MCF 10A (cell line): ENCODE measurements at regions not wholly inside any gene's neighbourhood (a gene's known extent, or its start where the extent isn't known, plus 50 kb on each side); places are given as distances from the start of the nearest gene placed in this dataset.
"Not testable (repeated sequence)": the region's sequence is repeated elsewhere in the genome, so short reads cannot be mapped to it uniquely, and the experiment has no call there.

Experiments
- BruUV-seq: library from RNA; stranded (reverse); fragments of 400-500 nt; replicated peaks from 2 replicates; lab custom pipeline; 2021; lab: Mats Ljungman, UMichigan
- CTCF ChIA-PET: fragments of 300-600 bp; sonication (Branson Sonifier 250); formaldehyde crosslinking; extraction: SDS; loops from one replicate; lab custom pipeline; 2021; ENCODE audit warnings: antibody characterized with exemption, inconsistent platforms; lab: Yijun Ruan, JAX
- POLR2A ChIA-PET: fragments of 300-600, 350-650 bp; sonication (Branson Sonifier 250); formaldehyde crosslinking; extraction: SDS; loops from one replicate; lab custom pipeline; 2020; ENCODE audit warnings: antibody characterized with exemption, inconsistent platforms; lab: Yijun Ruan, JAX
- DNase-seq: peaks from one replicate; pipeline ENCODE4 v3.0.0-alpha.2; 2018; ENCODE audit not compliant: unreplicated experiment
- H3K27ac Mint-ChIP-seq: one replicate; pipeline ENCODE4 v1.8.0; 2022; ENCODE audit warnings: mild to moderate bottlenecking, low read depth, mixed read lengths; ENCODE audit not compliant: unreplicated experiment
- H3K27me3 Mint-ChIP-seq: one replicate; pipeline ENCODE4 v1.8.0; 2022; ENCODE audit warnings: mixed read lengths; ENCODE audit not compliant: insufficient read depth, unreplicated experiment
- H3K36me3 Mint-ChIP-seq: one replicate; pipeline ENCODE4 v1.8.0; 2022; ENCODE audit warnings: mild to moderate bottlenecking, moderate library complexity, mixed read lengths; ENCODE audit not compliant: insufficient read depth, unreplicated experiment
- H3K4me1 Mint-ChIP-seq: one replicate; pipeline ENCODE4 v1.8.0; 2022; ENCODE audit warnings: mixed read lengths; ENCODE audit not compliant: insufficient read depth, unreplicated experiment
- H3K4me3 Mint-ChIP-seq: one replicate; pipeline ENCODE4 v1.8.0; 2022; ENCODE audit warnings: mild to moderate bottlenecking, moderate library complexity, mixed read lengths; ENCODE audit not compliant: unreplicated experiment
- H3K9me3 Mint-ChIP-seq: one replicate; pipeline ENCODE4 v1.8.0; 2022; ENCODE audit warnings: mixed read lengths; ENCODE audit not compliant: unreplicated experiment
- intact Hi-C: fragments of 100-400 bp; cut with micrococcal nuclease; formaldehyde crosslinking; loops from 2 replicates; pipeline ENCODE4 v1.14.1; 2022
- TF ChIP-seq, protein P1 (sequence below): fragments of 200-600 bp; IDR thresholded peaks from one replicate; pipeline ENCODE4 v1.8.0; 2022; ENCODE audit warnings: antibody characterized with exemption, mild to moderate bottlenecking; ENCODE audit not compliant: unreplicated experiment

GRCh38 chr15:70578196-70578595 is 185.2 kb downstream of the UACA start:
- Mint-ChIP-seq H3K4me1 (no peaks in the 10 kb centered on the region), H3K27me3 (no peaks in the 10 kb centered on the region), H3K4me3 (no peak overlapping the region), H3K27ac (no peak overlapping the region), H3K9me3 (peaks cover 7% of the 10 kb centered on the region), H3K36me3 (no peaks in the 10 kb centered on the region)
- BruUV-seq = no TSS peak
- no peak for DNase-seq
- ChIA-PET POLR2A (no interaction called here), CTCF (interaction anchor here (0.8 kb wide), 1 partner anchor 111 kb away, joined by 3 read pairs; no protein-coding TSS in a partner anchor)
- TF ChIP-seq, protein P1, sequence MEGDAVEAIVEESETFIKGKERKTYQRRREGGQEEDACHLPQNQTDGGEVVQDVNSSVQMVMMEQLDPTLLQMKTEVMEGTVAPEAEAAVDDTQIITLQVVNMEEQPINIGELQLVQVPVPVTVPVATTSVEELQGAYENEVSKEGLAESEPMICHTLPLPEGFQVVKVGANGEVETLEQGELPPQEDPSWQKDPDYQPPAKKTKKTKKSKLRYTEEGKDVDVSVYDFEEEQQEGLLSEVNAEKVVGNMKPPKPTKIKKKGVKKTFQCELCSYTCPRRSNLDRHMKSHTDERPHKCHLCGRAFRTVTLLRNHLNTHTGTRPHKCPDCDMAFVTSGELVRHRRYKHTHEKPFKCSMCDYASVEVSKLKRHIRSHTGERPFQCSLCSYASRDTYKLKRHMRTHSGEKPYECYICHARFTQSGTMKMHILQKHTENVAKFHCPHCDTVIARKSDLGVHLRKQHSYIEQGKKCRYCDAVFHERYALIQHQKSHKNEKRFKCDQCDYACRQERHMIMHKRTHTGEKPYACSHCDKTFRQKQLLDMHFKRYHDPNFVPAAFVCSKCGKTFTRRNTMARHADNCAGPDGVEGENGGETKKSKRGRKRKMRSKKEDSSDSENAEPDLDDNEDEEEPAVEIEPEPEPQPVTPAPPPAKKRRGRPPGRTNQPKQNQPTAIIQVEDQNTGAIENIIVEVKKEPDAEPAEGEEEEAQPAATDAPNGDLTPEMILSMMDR = no peak
- intact Hi-C loops = no loop called here

- intact Hi-C loops = no loop called here
- no TSS peak for BruUV-seq
- POLR2A ChIA-PET = interaction anchor here (1.5 kb wide), 1 partner anchor 15 kb away, joined by 5 read pairs; no protein-coding TSS in a partner anchor
Observed at GRCh38 chr15:70576696-70577095, 186.7 kb downstream of the UACA start.

DNA sequence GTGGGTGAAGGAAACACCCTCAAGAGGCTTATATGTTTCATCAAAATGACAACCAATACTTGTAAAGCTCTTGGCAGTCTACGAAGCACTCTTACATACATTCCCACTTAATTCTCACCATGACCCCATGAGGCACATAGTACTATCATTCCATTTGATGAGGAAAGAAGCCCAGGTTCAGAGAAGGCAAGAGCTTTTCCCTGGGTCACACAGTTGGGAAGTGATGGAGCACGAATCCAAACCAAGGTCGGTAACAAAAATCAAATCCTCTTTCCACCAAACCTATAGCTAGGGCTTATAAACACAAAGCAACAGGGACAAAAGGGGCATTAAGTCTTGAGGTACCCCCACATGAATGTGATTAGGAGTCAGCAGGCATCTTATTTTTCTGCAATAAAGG is 187.1 kb downstream of the UACA start:
- DNase-seq = no peak
- no peaks in the 10 kb centered on the region for H3K36me3 Mint-ChIP-seq
- ChIA-PET CTCF (interaction anchor here (0.6 kb wide), 1 partner anchor 896 kb away, joined by 3 read pairs; no protein-coding TSS in a partner anchor), POLR2A (interaction anchor here (1.5 kb wide), 1 partner anchor 15 kb away, joined by 5 read pairs; no protein-coding TSS in a partner anchor)
- H3K27me3 Mint-ChIP-seq = no peaks in the 10 kb centered on the region
- H3K27ac Mint-ChIP-seq = no peak overlapping the region
- H3K4me3 Mint-ChIP-seq = no peak overlapping the region
- H3K9me3 Mint-ChIP-seq = peaks cover 14% of the 10 kb centered on the region
- TF ChIP-seq, protein P1 = no peak
- intact Hi-C loops = no loop called here
- no peaks in the 10 kb centered on the region for H3K4me1 Mint-ChIP-seq
- BruUV-seq = no TSS peak

More at GRCh38 chr15:70576696-70577095, 186.7 kb downstream of the UACA start:
- CTCF ChIA-PET = interaction anchor here (0.6 kb wide), 1 partner anchor 896 kb away, joined by 3 read pairs; no protein-coding TSS in a partner anchor
- no peak for DNase-seq
- TF ChIP-seq, protein P1 = no peak
- Mint-ChIP-seq H3K27me3 (no peaks in the 10 kb centered on the region), H3K27ac (no peak overlapping the region), H3K4me3 (no peak overlapping the region), H3K4me1 (no peaks in the 10 kb centered on the region), H3K9me3 (peaks cover 14% of the 10 kb centered on the region), H3K36me3 (no peaks in the 10 kb centered on the region)

DNA sequence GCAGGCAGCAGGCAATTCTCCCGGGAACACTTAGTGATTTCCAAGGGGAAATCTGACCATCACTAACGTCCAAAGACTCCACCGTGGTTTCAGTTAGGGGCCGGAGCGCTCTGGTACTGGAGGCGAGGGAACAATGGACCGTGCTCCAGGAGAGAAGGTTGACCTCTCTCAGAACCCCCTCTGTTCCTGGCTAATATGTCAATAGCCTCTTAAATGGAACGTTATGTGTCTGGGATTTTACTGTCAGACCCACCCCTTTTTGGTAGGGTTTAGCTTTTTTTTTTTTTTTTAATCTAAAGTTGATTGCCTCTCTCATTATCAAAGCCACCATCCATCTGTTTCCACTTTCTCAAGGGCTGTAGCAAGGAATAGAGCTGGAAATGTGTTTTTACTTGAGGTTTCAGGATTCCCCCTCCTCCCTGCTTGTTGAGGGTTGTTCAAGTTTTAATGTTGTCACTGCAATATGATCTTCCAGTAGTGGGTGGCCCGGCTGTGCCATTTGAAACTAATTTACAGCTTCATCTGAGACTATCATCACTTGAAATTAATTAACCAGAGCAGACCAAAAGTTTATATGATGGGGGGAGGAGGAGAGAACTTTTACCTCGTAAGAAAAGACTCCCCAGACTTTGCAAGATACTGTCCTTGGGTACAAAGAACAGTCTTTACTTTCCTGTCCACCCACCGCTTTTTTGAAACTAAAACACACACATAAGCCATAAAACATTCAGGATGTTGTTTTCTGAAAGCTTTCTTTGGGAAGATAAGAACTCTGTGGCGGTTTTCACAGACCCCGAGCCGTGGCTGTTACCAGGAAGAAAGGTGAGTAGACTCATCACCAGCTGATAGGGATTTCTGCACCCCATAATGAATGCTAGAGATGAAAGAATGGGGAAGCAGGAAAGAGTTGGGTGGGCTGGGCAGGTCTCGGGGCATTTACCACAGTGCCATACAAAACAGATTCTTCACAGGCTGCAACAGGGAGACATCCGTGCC is 187.8 kb downstream of the UACA start:
- POLR2A ChIA-PET = interaction anchor here (1.5 kb wide), 1 partner anchor 14 kb away, joined by 5 read pairs; no protein-coding TSS in a partner anchor
- CTCF ChIA-PET = no interaction called here
- no TSS peak for BruUV-seq

GRCh38 chr15:70574325-70574724 is 189.0 kb downstream of the UACA start:
- H3K4me1 Mint-ChIP-seq, BruUV-seq, intact Hi-C loops, H3K27me3 Mint-ChIP-seq, H3K27ac Mint-ChIP-seq, CTCF ChIA-PET, H3K36me3 Mint-ChIP-seq, POLR2A ChIA-PET, H3K4me3 Mint-ChIP-seq, DNase-seq: not testable (repeated sequence)
- peaks cover 14% of the 10 kb centered on the region for H3K9me3 Mint-ChIP-seq

More for the DNA sequence above, 187.8 kb downstream of the UACA start:
- H3K36me3 Mint-ChIP-seq = no peaks in the 10 kb centered on the region
- no peak overlapping the region for H3K27ac Mint-ChIP-seq
- H3K4me3 Mint-ChIP-seq = no peak overlapping the region
- DNase-seq = no peak
- TF ChIP-seq, protein P1 = no peak
- intact Hi-C loops = no loop called here
- H3K9me3 Mint-ChIP-seq = peaks cover 14% of the 10 kb centered on the region
- H3K27me3 Mint-ChIP-seq = no peaks in the 10 kb centered on the region
- no peaks in the 10 kb centered on the region for H3K4me1 Mint-ChIP-seq
